H1 (cell line): ENCODE measurements at regions not wholly inside any gene's neighbourhood (a gene's known extent, or its start where the extent isn't known, plus 50 kb on each side); places are given as distances from the start of the nearest gene placed in this dataset.

ENCODE experiments used
- CHD1 ChIP-seq: IDR thresholded peaks from 2 replicates; pipeline ENCODE4 v1.6.1; 2012; ENCODE audit warnings: low read depth, low read length, improper control_type of control experiment
- FOSL1 ChIP-seq: IDR thresholded peaks from 2 replicates; pipeline ENCODE4 v1.6.1; 2011; ENCODE audit warnings: mild to moderate bottlenecking, low read depth, low read length, moderate library complexity; ENCODE audit not compliant: insufficient read depth
- GTF2F1 ChIP-seq: IDR thresholded peaks from 2 replicates; pipeline ENCODE4 v1.6.1; 2012; ENCODE audit warnings: low read depth, low read length, improper control_type of control experiment, borderline replicate concordance
- POLR2AphosphoS5 ChIP-seq: IDR thresholded peaks from 2 replicates; pipeline ENCODE4 v1.6.1; 2011; ENCODE audit warnings: low read depth, low read length
- SUZ12 ChIP-seq: fragments of 200-600 bp; sonication (generic); IDR thresholded peaks from 2 replicates; pipeline ENCODE4 v1.6.1; 2012; ENCODE audit warnings: mild to moderate bottlenecking, inconsistent platforms, low read length, moderate library complexity, mixed read lengths
- USF2 ChIP-seq: IDR thresholded peaks from 2 replicates; pipeline ENCODE4 v1.6.1; 2011; ENCODE audit warnings: low read length, improper control_type of control experiment
- ZNF274 ChIP-seq: IDR thresholded peaks from 2 replicates; pipeline ENCODE4 v1.7.0; 2012; ENCODE audit warnings: low read length, borderline replicate concordance; ENCODE audit errors: extremely low read depth

GRCh38 chr1:189205863-189206262 is 1271.8 kb downstream of the BRINP3 start (continued):
- TF ChIP-seq POLR2AphosphoS5 (no peak), FOSL1 (no peak), CHD1 (no peak), GTF2F1 (no peak), ZNF274 (no peak), SUZ12 (no peak), USF2 (no peak)
